ENCODE measurements at regions not wholly inside any gene's neighbourhood (a gene's known extent, or its start where the extent isn't known, plus 50 kb on each side); places are given as distances from the start of the nearest gene placed in this dataset.

DNA sequence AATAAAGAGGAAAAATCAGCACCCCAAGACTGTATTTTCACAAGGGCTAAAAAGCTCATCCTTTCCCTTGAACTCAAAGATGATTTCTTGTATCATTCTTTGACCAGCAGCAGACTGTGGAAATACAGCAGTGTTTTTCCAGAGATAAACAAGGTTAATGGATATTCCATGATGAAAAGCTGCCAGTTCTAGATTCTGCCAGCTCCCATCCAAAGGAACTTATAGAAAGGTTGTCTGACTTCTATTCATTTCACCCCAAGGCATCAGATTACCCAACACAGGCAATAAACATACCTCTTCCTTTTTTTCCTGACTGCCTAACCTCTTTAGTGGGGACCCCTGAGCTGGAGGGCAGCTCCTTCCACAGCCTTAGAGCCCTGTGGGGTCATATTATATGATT, 375.8 kb upstream of the THBS1 start:
- Histone ChIP-seq H4K20me1 (ENCODE audit: insufficient read depth, low read length) (no peaks in the 10 kb centered on the region), H3K79me2 (ENCODE audit: insufficient read depth, low read length) (no peaks in the 10 kb centered on the region), H3K27me3 (ENCODE audit: control insufficient read depth in 2 of 2, insufficient read depth in 2 of 2, low read length in 2 of 2) (no peaks in the 10 kb centered on the region), H3K9me3 (replicated peaks in 1 of 2; ENCODE audit: control insufficient read depth in 1 of 2, insufficient read depth in 1 of 2, low read length in 2 of 2) (no peaks in the 10 kb centered on the region), H3K27ac (ENCODE audit: low read depth in 1 of 2, low read length in 2 of 2) (no peak overlapping the region), H3K4me2 (replicated peaks; ENCODE audit: extremely low read depth, low read length, poor library complexity, severe bottlenecking) (no peak overlapping the region), H2AFZ (ENCODE audit: insufficient read depth, low read depth, low read length, poor library complexity, severe bottlenecking) (no peak overlapping the region), H3K9ac (ENCODE audit: insufficient read depth, low read length, poor library complexity, severe bottlenecking) (no peak overlapping the region), H3K4me1 (ENCODE audit: control insufficient read depth in 1 of 2, insufficient read depth in 2 of 2, low read length in 2 of 2) (no peaks in the 10 kb centered on the region), H3K4me3 (replicated peaks in 1 of 3; ENCODE audit: low read depth in 2 of 3, low read length in 3 of 3) (no peak overlapping the region), H3K36me3 (replicated peaks in 1 of 2; ENCODE audit: control insufficient read depth in 1 of 2, insufficient read depth in 2 of 2, low read length in 2 of 2) (no peaks in the 10 kb centered on the region)
- Mint-ChIP-seq H3K4me1 (no peaks in the 10 kb centered on the region), H3K9me3 (peaks cover 0 to 3% (median 2%) of the 10 kb centered on the region in 7 donors), H3K27me3 (ENCODE audit: low read depth in 3 of 3) (peaks cover 0 to 5% (median 2%) of the 10 kb centered on the region in 3 donors), H3K36me3 (no peaks in the 10 kb centered on the region), H3K4me3 (no peak overlapping the region), H3K27ac (peak overlapping the region in 1 of 7 donors; percentile 2)
- intact Hi-C loops (cut with micrococcal nuclease) = no loop called here
- TF ChIP-seq, protein P1, sequence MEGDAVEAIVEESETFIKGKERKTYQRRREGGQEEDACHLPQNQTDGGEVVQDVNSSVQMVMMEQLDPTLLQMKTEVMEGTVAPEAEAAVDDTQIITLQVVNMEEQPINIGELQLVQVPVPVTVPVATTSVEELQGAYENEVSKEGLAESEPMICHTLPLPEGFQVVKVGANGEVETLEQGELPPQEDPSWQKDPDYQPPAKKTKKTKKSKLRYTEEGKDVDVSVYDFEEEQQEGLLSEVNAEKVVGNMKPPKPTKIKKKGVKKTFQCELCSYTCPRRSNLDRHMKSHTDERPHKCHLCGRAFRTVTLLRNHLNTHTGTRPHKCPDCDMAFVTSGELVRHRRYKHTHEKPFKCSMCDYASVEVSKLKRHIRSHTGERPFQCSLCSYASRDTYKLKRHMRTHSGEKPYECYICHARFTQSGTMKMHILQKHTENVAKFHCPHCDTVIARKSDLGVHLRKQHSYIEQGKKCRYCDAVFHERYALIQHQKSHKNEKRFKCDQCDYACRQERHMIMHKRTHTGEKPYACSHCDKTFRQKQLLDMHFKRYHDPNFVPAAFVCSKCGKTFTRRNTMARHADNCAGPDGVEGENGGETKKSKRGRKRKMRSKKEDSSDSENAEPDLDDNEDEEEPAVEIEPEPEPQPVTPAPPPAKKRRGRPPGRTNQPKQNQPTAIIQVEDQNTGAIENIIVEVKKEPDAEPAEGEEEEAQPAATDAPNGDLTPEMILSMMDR (IDR thresholded peaks at IDR 0.05) = no peak
- DNase-seq = no peak

DNA sequence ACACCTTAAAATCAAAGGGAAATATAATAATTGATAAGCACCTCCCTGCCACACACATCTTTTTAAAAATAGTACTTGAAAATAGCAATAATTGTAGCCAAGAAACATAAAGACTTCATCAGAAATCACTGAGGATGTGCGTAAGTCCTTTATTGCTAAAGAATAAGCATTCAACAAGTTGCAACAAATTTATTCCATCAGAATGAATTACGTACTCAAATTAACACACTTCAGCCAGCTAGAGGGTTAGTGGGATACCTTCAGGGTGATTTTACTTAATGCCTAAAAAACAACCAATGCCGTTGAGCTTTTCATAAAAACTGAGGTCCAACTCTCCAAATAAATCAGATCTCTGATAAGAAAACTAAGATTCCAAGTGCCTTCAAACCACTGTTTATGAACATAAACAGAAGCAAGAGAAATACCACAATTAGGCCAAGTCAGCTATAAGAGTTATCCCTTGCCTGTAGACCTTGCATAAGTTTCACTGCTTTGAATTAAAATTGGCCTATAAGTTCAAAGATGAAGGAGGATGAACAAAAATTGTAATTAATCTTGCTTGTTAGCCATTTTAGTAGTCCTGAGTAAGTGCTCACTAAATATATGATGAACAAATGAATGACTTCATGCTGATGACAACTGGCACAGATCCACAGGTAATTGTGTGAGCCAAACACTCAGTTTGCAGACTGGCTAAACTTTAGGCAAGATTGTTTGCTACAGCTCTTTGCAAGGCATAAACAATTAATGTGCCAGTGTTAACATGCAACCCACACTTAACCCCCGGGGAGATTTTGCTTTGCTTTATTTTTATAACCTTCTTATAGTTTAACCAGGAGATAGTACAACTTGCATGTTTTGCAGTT, 375.1 kb upstream of the THBS1 start:
- Histone ChIP-seq H3K4me3 (replicated peaks in 1 of 3; ENCODE audit: low read depth in 2 of 3, low read length in 3 of 3) (no peak overlapping the region), H3K9me3 (replicated peaks in 1 of 2; ENCODE audit: control insufficient read depth in 1 of 2, insufficient read depth in 1 of 2, low read length in 2 of 2) (no peaks in the 10 kb centered on the region), H3K36me3 (replicated peaks in 1 of 2; ENCODE audit: control insufficient read depth in 1 of 2, insufficient read depth in 2 of 2, low read length in 2 of 2) (no peaks in the 10 kb centered on the region), H3K4me2 (replicated peaks; ENCODE audit: extremely low read depth, low read length, poor library complexity, severe bottlenecking) (no peak overlapping the region), H4K20me1 (ENCODE audit: insufficient read depth, low read length) (no peaks in the 10 kb centered on the region), H3K27me3 (ENCODE audit: control insufficient read depth in 2 of 2, insufficient read depth in 2 of 2, low read length in 2 of 2) (no peaks in the 10 kb centered on the region), H2AFZ (ENCODE audit: insufficient read depth, low read depth, low read length, poor library complexity, severe bottlenecking) (no peak overlapping the region), H3K79me2 (ENCODE audit: insufficient read depth, low read length) (no peaks in the 10 kb centered on the region), H3K27ac (ENCODE audit: low read depth in 1 of 2, low read length in 2 of 2) (no peak overlapping the region), H3K4me1 (ENCODE audit: control insufficient read depth in 1 of 2, insufficient read depth in 2 of 2, low read length in 2 of 2) (no peaks in the 10 kb centered on the region), H3K9ac (ENCODE audit: insufficient read depth, low read length, poor library complexity, severe bottlenecking) (no peak overlapping the region)
- TF ChIP-seq, protein P1 (IDR thresholded peaks at IDR 0.05) = no peak
- 100% methylated on average over 1 of the region's 4 CpGs for WGBS (ENCODE audit: insufficient coverage)
- Mint-ChIP-seq H3K4me3 (no peak overlapping the region), H3K4me1 (no peaks in the 10 kb centered on the region), H3K27ac (no peak overlapping the region), H3K27me3 (ENCODE audit: low read depth in 3 of 3) (peaks cover 0 to 5% (median 2%) of the 10 kb centered on the region in 3 donors), H3K36me3 (no peaks in the 10 kb centered on the region), H3K9me3 (peaks cover 0 to 3% (median 2%) of the 10 kb centered on the region in 7 donors)
- DNase-seq = no peak
- intact Hi-C loops (cut with micrococcal nuclease) = no loop called here
